ENCODE measurements at regions not wholly inside any gene's neighbourhood (a gene's known extent, or its start where the extent isn't known, plus 50 kb on each side); places are given as distances from the start of the nearest gene placed in this dataset.

GRCh38 chr13:76667551-76667950, 218.7 kb downstream of the KCTD12 start:
- TF ChIP-seq CTCF (IDR thresholded peaks at IDR 0.05), result peak in 1 of 3 experiments; percentile 29
- TF ChIP-seq POLR2A (IDR thresholded peaks at IDR 0.05), result no peak
